HL-60 (cell line): ENCODE measurements at regions not wholly inside any gene's neighbourhood (a gene's known extent, or its start where the extent isn't known, plus 50 kb on each side); places are given as distances from the start of the nearest gene placed in this dataset.

Experiments used
- DNase-seq, 2 experiments: peaks; one replicate each; pipeline ENCODE4 v3.0.0-alpha.2; 2010 to 2020; ENCODE audit warnings: low read depth in 1 of 2, low spot score in 1 of 2
- H3K27ac ChIP-seq: fragments of 250-450 bp; sonication (Bioruptor Pico); replicated peaks from 2 replicates; pipeline ENCODE4 v1.5.1; 2020; ENCODE audit warnings: mild to moderate bottlenecking, moderate library complexity
- H3K27me3 ChIP-seq: fragments of 250-450 bp; sonication (Bioruptor Pico); 2 replicates; pipeline ENCODE4 v1.5.1; 2021; ENCODE audit warnings: mild to moderate bottlenecking, moderate library complexity; ENCODE audit not compliant: insufficient read depth, poor library complexity, severe bottlenecking
- H3K4me3 ChIP-seq: replicated peaks from 2 replicates; pipeline ENCODE4 v1.5.1; 2011; ENCODE audit warnings: mild to moderate bottlenecking, control low read depth, low read length; ENCODE audit not compliant: insufficient read depth
- GABPA ChIP-seq: IDR thresholded peaks from 2 replicates; pipeline ENCODE4 v1.6.1; 2012; ENCODE audit warnings: low read depth
- POLR2AphosphoS5 ChIP-seq: IDR thresholded peaks from 2 replicates; pipeline ENCODE4 v1.6.1; 2012; ENCODE audit warnings: low read depth
- SPI1 ChIP-seq: IDR thresholded peaks from 2 replicates; pipeline ENCODE4 v1.6.1; 2012; ENCODE audit warnings: low read depth, mild to moderate bottlenecking, borderline replicate concordance
- TF ChIP-seq, protein P1 (sequence below): IDR thresholded peaks from one replicate; pipeline ENCODE4 v1.5.1; 2011; ENCODE audit warnings: low read length, control low read depth, inconsistent platforms; ENCODE audit not compliant: insufficient read depth
- TF ChIP-seq, protein P2 (sequence below): IDR thresholded peaks from 2 replicates; pipeline ENCODE4 v1.6.1; 2012; ENCODE audit warnings: low read depth; ENCODE audit not compliant: insufficient replicate concordance

- TF ChIP-seq POLR2AphosphoS5 (no peak), GABPA (no peak), SPI1 (no peak)
Measured at GRCh38 chr3:72071624-72072023, 286.7 kb upstream of the PROK2 start.

GRCh38 chr3:72070005-72070404 lies 285.1 kb upstream of the PROK2 start:
- no peaks in the 10 kb centered on the region for H3K27me3 ChIP-seq
- H3K27ac ChIP-seq: no peak overlapping the region
- TF ChIP-seq POLR2AphosphoS5: no peak
- TF ChIP-seq, protein P1, sequence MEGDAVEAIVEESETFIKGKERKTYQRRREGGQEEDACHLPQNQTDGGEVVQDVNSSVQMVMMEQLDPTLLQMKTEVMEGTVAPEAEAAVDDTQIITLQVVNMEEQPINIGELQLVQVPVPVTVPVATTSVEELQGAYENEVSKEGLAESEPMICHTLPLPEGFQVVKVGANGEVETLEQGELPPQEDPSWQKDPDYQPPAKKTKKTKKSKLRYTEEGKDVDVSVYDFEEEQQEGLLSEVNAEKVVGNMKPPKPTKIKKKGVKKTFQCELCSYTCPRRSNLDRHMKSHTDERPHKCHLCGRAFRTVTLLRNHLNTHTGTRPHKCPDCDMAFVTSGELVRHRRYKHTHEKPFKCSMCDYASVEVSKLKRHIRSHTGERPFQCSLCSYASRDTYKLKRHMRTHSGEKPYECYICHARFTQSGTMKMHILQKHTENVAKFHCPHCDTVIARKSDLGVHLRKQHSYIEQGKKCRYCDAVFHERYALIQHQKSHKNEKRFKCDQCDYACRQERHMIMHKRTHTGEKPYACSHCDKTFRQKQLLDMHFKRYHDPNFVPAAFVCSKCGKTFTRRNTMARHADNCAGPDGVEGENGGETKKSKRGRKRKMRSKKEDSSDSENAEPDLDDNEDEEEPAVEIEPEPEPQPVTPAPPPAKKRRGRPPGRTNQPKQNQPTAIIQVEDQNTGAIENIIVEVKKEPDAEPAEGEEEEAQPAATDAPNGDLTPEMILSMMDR: no peak
- TF ChIP-seq SPI1: no peak
- TF ChIP-seq, protein P2, sequence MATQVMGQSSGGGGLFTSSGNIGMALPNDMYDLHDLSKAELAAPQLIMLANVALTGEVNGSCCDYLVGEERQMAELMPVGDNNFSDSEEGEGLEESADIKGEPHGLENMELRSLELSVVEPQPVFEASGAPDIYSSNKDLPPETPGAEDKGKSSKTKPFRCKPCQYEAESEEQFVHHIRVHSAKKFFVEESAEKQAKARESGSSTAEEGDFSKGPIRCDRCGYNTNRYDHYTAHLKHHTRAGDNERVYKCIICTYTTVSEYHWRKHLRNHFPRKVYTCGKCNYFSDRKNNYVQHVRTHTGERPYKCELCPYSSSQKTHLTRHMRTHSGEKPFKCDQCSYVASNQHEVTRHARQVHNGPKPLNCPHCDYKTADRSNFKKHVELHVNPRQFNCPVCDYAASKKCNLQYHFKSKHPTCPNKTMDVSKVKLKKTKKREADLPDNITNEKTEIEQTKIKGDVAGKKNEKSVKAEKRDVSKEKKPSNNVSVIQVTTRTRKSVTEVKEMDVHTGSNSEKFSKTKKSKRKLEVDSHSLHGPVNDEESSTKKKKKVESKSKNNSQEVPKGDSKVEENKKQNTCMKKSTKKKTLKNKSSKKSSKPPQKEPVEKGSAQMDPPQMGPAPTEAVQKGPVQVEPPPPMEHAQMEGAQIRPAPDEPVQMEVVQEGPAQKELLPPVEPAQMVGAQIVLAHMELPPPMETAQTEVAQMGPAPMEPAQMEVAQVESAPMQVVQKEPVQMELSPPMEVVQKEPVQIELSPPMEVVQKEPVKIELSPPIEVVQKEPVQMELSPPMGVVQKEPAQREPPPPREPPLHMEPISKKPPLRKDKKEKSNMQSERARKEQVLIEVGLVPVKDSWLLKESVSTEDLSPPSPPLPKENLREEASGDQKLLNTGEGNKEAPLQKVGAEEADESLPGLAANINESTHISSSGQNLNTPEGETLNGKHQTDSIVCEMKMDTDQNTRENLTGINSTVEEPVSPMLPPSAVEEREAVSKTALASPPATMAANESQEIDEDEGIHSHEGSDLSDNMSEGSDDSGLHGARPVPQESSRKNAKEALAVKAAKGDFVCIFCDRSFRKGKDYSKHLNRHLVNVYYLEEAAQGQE: no peak
- no peak for TF ChIP-seq GABPA
- H3K4me3 ChIP-seq: no peak overlapping the region
- DNase-seq: no peak

More at GRCh38 chr3:72071624-72072023, 286.7 kb upstream of the PROK2 start:
- no peak overlapping the region for H3K4me3 ChIP-seq
- no peaks in the 10 kb centered on the region for H3K27me3 ChIP-seq
- DNase-seq: no peak
- no peak overlapping the region for H3K27ac ChIP-seq

- H3K27ac ChIP-seq: no peak overlapping the region
- TF ChIP-seq, protein P2: no peak
- TF ChIP-seq POLR2AphosphoS5 (no peak), GABPA (no peak), SPI1 (no peak)
- TF ChIP-seq, protein P1: no peak
- H3K4me3 ChIP-seq: no peak overlapping the region
- no peak for DNase-seq
- H3K27me3 ChIP-seq: no peaks in the 10 kb centered on the region
Measured at GRCh38 chr3:72069543-72069942, 284.6 kb upstream of the PROK2 start.

- Histone ChIP-seq H3K27me3 (no peaks in the 10 kb centered on the region), H3K27ac (no peak overlapping the region), H3K4me3 (no peak overlapping the region)
- TF ChIP-seq GABPA (no peak), SPI1 (no peak), POLR2AphosphoS5 (no peak)
- TF ChIP-seq, protein P2: no peak
- TF ChIP-seq, protein P1: no peak
- no peak for DNase-seq
Measured at GRCh38 chr3:72068621-72069020, 283.7 kb upstream of the PROK2 start.
